Gastroesophageal sphincter (tissue), 4 donors: ENCODE measurements at regions not wholly inside any gene's neighbourhood (a gene's known extent, or its start where the extent isn't known, plus 50 kb on each side); places are given as distances from the start of the nearest gene placed in this dataset.
A peak's percentile ranks its signal among the peaks of the same experiment; 100 is the strongest.

Source experiments
- ATAC-seq: fragments of 150-250 bp; one replicate; pipeline ENCODE4 v1.9.1; 2016; ENCODE audit warnings: mild to moderate bottlenecking, moderate library complexity
- H3K27ac ChIP-seq, 4 donors: fragments of 200-600 bp; sonication (generic) in 3 of 4; 1 replicate in 3 of 4; 2 replicates in 1 of 4; pipeline ENCODE4 v1.5.1; 2016 to 2019
- H3K27me3 ChIP-seq: fragments of 200-600 bp; sonication (generic); one replicate; pipeline ENCODE4 v1.5.1; 2019
- H3K36me3 ChIP-seq, 2 donors: fragments of 200-600 bp; sonication (generic); one replicate each; pipeline ENCODE4 v1.5.1; 2019; ENCODE audit warnings: control low read depth in 1 of 2
- H3K4me1 ChIP-seq, 3 donors: fragments of 200-600 bp; sonication (generic); 1 replicate in 2 of 3; 2 replicates in 1 of 3; pipeline ENCODE4 v1.5.1; 2016 to 2019; ENCODE audit warnings: control low read depth in 2 of 3
- H3K4me3 ChIP-seq, 2 donors: fragments of 200-600 bp; sonication (generic); one replicate each; pipeline ENCODE4 v1.5.1; 2019; ENCODE audit warnings: mild to moderate bottlenecking in 1 of 2, moderate library complexity in 1 of 2
- H3K9me3 ChIP-seq, 3 donors: fragments of 200-600 bp; sonication (generic); one replicate each; pipeline ENCODE4 v1.5.1; 2017 to 2019; ENCODE audit warnings: control low read depth in 2 of 3
- EP300 ChIP-seq: sonication (generic); formaldehyde crosslinking; IDR thresholded peaks from one replicate; pipeline ENCODE4 v1.6.1; 2017; ENCODE audit warnings: antibody characterized with exemption, mild to moderate bottlenecking
- POLR2A ChIP-seq, 2 donors: fragments of 450-650 bp; IDR thresholded peaks; one replicate each; pipeline ENCODE4 v1.6.1; 2017; ENCODE audit warnings: antibody characterized with exemption in 2 of 2, mild to moderate bottlenecking in 2 of 2, moderate library complexity in 1 of 2
- POLR2AphosphoS5 ChIP-seq: sonication (generic); formaldehyde crosslinking; IDR thresholded peaks from one replicate; pipeline ENCODE4 v1.6.1; 2017; ENCODE audit warnings: antibody characterized with exemption
- WGBS, 2 donors: methylation state at CpG; one replicate each; pipeline ENCODE4 v1.1.5; 2018; ENCODE audit warnings: low coverage in 1 of 2; 5-methylcytosine and 5-hydroxymethylcytosine counted together
- TF ChIP-seq, protein P1 (sequence below), 4 experiments: fragments of 200-600 bp in 2 of 4; fragments of 450-650 bp in 2 of 4; sonication (generic) in 1 of 4; IDR thresholded peaks; one replicate each; pipeline ENCODE4 v1.5.1; 2017 to 2019; ENCODE audit warnings: antibody characterized with exemption in 4 of 4, mild to moderate bottlenecking in 2 of 4, moderate library complexity in 2 of 4

DNA sequence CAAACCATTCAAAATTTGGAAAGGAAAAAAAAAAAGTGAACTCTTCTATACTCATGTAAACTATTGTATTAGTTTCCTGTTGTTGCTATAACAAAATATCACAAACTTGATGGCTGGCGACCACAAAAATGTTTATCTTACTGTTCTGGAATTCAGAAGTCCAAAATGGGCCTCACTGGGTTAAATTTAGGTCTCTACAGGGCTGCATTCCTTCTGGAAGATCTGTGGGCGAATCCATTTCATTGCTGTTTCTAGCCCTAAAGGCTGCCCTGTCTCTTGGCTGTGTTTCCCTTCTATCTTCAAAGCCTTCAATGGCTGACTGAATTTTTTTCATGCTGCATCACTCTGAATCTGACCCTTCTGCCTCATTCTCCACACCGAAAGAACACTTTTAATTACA, 105.1 kb upstream of the NAV3 start:
- no peaks in the 10 kb centered on the region for H3K9me3 ChIP-seq
- WGBS, 2 donors = 73 to 82% methylated on average over 2 to 3 of the region's 3 CpGs
- H3K36me3 ChIP-seq = no peaks in the 10 kb centered on the region
- no peak overlapping the region for H3K27ac ChIP-seq
- no peaks in the 10 kb centered on the region for H3K4me1 ChIP-seq
- no peaks in the 10 kb centered on the region for H3K27me3 ChIP-seq
- no peak for ATAC-seq
- no peak overlapping the region for H3K4me3 ChIP-seq
- TF ChIP-seq POLR2AphosphoS5 (no peak), EP300 (no peak), POLR2A (IDR thresholded peaks at IDR 0.05) (no peak)
- TF ChIP-seq, protein P1, sequence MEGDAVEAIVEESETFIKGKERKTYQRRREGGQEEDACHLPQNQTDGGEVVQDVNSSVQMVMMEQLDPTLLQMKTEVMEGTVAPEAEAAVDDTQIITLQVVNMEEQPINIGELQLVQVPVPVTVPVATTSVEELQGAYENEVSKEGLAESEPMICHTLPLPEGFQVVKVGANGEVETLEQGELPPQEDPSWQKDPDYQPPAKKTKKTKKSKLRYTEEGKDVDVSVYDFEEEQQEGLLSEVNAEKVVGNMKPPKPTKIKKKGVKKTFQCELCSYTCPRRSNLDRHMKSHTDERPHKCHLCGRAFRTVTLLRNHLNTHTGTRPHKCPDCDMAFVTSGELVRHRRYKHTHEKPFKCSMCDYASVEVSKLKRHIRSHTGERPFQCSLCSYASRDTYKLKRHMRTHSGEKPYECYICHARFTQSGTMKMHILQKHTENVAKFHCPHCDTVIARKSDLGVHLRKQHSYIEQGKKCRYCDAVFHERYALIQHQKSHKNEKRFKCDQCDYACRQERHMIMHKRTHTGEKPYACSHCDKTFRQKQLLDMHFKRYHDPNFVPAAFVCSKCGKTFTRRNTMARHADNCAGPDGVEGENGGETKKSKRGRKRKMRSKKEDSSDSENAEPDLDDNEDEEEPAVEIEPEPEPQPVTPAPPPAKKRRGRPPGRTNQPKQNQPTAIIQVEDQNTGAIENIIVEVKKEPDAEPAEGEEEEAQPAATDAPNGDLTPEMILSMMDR (IDR thresholded peaks at IDR 0.05) = no peak

DNA sequence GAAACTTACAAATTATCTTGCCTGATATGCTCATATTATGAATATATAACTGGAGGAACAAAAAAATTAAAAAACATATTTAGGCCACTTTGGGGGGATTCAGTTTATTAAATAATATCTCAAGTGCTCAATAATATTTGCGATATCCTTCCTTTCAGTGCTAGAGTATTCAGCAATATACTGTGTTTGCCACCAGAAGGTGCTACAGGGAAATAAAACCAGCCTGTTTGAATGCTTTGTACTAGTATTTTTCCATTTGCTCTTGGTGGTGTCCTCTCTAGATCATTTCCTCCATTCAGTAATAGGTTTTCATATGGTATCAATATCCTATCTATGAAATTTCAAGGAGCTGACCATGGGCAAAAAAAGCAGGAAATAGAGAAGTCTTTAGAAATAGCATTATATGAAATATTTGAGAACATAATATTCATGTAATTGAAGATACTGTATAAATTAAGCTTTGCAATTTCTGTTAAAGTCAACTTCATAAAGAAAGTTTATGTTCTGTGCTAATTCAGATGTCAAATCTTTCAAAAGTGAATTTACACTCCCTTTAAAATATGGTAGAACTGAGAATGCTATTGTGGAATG, 106.2 kb upstream of the NAV3 start:
- Histone ChIP-seq H3K4me1 (no peaks in the 10 kb centered on the region), H3K27me3 (no peaks in the 10 kb centered on the region), H3K27ac (no peak overlapping the region), H3K36me3 (no peaks in the 10 kb centered on the region), H3K9me3 (no peaks in the 10 kb centered on the region), H3K4me3 (no peak overlapping the region)
- ATAC-seq = no peak
- TF ChIP-seq, protein P1 (IDR thresholded peaks at IDR 0.05) = peak; percentile 23 to 60 (median 52)
- TF ChIP-seq EP300 = no peak
- 50 to 55% methylated on average over 1 of the region's 1 CpG for WGBS, 2 donors

DNA sequence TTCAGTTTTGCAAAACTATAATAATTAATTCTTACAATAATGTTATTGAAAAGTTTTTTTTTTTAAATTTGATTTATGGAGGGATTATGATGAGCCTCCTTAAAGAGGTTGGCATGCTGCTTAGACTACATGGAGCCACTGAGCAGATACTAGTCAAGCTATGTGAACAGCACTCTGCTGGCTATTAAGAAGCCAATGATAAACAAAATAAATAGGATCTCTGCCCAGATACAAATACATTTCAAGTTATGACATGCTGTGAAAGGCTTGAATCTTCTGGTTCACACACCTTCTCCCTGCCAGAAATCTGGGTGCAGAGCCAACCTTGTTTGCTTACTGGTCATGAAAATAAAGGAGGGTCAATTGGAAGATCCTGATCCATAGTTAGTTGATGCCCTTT, 107.4 kb upstream of the NAV3 start:
- no peak for ATAC-seq

DNA sequence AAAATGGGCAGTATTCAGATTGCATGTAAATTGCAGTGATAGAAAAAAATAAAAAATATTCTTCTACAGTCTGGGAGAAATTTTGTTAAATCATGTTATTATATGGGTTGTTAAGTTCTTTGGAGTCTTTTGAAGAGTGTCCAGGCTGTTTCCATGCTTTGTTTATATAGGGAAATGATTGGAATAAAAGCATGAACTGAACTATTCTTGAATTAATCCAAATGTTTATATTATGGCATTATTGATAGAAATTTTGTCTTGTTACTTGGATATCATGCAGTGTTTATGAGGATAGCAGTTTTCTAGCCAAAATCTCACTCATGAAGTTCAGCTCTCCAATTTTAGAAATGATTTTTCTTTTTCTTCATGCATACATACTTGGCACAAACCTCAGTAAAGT, 108.2 kb upstream of the NAV3 start:
- peaks cover 0 to 10% (median 0%) of the 10 kb centered on the region in 3 donors for H3K9me3 ChIP-seq
- H3K27ac ChIP-seq = no peak overlapping the region
- no peak for ATAC-seq
- no peaks in the 10 kb centered on the region for H3K4me1 ChIP-seq
- no peaks in the 10 kb centered on the region for H3K27me3 ChIP-seq
- TF ChIP-seq POLR2AphosphoS5 (no peak), POLR2A (IDR thresholded peaks at IDR 0.05) (no peak), EP300 (no peak)
- TF ChIP-seq, protein P1 (IDR thresholded peaks at IDR 0.05) = no peak
- no peaks in the 10 kb centered on the region for H3K36me3 ChIP-seq
- H3K4me3 ChIP-seq = no peak overlapping the region

More for the DNA sequence above, 107.4 kb upstream of the NAV3 start:
- Histone ChIP-seq H3K36me3 (no peaks in the 10 kb centered on the region), H3K27me3 (no peaks in the 10 kb centered on the region), H3K9me3 (peaks cover 0 to 5% (median 0%) of the 10 kb centered on the region in 3 donors), H3K4me3 (no peak overlapping the region), H3K27ac (no peak overlapping the region), H3K4me1 (no peaks in the 10 kb centered on the region)
- TF ChIP-seq POLR2AphosphoS5 = no peak
- no peak for TF ChIP-seq EP300
- TF ChIP-seq POLR2A (IDR thresholded peaks at IDR 0.05) = no peak
- TF ChIP-seq, protein P1 (IDR thresholded peaks at IDR 0.05) = no peak

DNA sequence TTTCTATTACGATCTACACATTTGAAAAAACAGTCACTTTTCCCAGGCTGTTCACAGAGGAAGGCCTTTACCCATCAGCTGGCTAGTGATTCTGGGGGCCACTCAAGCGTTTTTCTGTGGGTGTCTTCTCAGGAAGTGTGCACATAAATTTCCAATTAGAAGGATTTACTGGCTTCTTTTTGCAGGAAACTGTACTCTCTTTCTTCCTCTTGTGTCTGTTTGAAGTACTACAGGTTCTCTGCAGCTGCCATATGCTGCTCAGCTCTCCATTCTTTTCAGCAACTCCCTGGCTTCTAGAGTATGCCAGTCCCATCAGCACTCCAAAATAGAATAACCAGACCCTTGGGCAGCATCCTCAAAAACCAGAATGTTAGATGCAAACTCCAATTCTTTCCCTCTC, 110.4 kb upstream of the NAV3 start:
- ATAC-seq = no peak
- H3K9me3 ChIP-seq = peaks cover 0 to 10% (median 0%) of the 10 kb centered on the region in 3 donors
- no peak for TF ChIP-seq POLR2AphosphoS5
- TF ChIP-seq EP300 = no peak
- TF ChIP-seq, protein P1 (IDR thresholded peaks at IDR 0.05) = no peak
- no peak for TF ChIP-seq POLR2A (IDR thresholded peaks at IDR 0.05)
- H3K4me1 ChIP-seq = no peaks in the 10 kb centered on the region
- WGBS, 2 donors = 63 to 66% methylated on average over 2 of the region's 2 CpGs
- H3K27ac ChIP-seq = no peak overlapping the region
- no peaks in the 10 kb centered on the region for H3K36me3 ChIP-seq
- no peaks in the 10 kb centered on the region for H3K27me3 ChIP-seq
- H3K4me3 ChIP-seq = no peak overlapping the region
